GM12878 (cell line): ENCODE measurements at regions not wholly inside any gene's neighbourhood (a gene's known extent, or its start where the extent isn't known, plus 50 kb on each side); places are given as distances from the start of the nearest gene placed in this dataset.

Source experiments
- ATF3 ChIP-seq: IDR thresholded peaks from 2 replicates; pipeline ENCODE4 v1.6.1; 2011; ENCODE audit warnings: low read depth, mild to moderate bottlenecking, low read length, moderate library complexity, borderline replicate concordance; ENCODE audit errors: extremely low read depth
- CTCF ChIP-seq, 3 experiments: IDR thresholded peaks in 2 of 3; conservative IDR thresholded peaks in 1 of 3; 2 replicates each; pipeline ENCODE4 v1.5.1; 2011; ENCODE audit warnings: low read depth in 3 of 3, low read length in 3 of 3, mild to moderate bottlenecking in 3 of 3, control low read depth in 2 of 3, moderate library complexity in 2 of 3, inconsistent platforms in 1 of 3, mixed read lengths in 1 of 3; ENCODE audit not compliant: control insufficient read depth in 2 of 3, insufficient read depth in 1 of 3; ENCODE audit errors: extremely low read depth in 1 of 3
- POLR2A ChIP-seq: IDR thresholded peaks from 2 replicates; pipeline ENCODE4 v1.6.1; 2011; ENCODE audit warnings: low read depth, mild to moderate bottlenecking, low read length
- POU2F2 ChIP-seq: IDR thresholded peaks from 3 replicates; pipeline ENCODE4 v1.6.1; 2011; ENCODE audit warnings: low read depth, mild to moderate bottlenecking, low read length, borderline replicate concordance
- PRDM15 ChIP-seq: fragments of 450-650 bp; formaldehyde crosslinking; IDR thresholded peaks from 2 replicates; pipeline ENCODE4 v1.4.0; 2020; ENCODE audit warnings: mild to moderate bottlenecking, moderate library complexity
- REST ChIP-seq: IDR thresholded peaks from 2 replicates; pipeline ENCODE4 v1.6.1; 2012; ENCODE audit warnings: mild to moderate bottlenecking, low read depth, low read length
- SPI1 ChIP-seq: IDR thresholded peaks from 2 replicates; pipeline ENCODE4 v1.6.1; 2011; ENCODE audit warnings: low read depth, mild to moderate bottlenecking, low read length, moderate library complexity, borderline replicate concordance; ENCODE audit not compliant: insufficient read depth
- YY1 ChIP-seq: IDR thresholded peaks from 2 replicates; pipeline ENCODE4 v1.6.1; 2011; ENCODE audit warnings: low read depth, mild to moderate bottlenecking, low read length
- ZNF592 ChIP-seq: fragments of 450-650 bp; IDR thresholded peaks from 2 replicates; pipeline ENCODE4 v1.6.1; 2017; ENCODE audit warnings: mild to moderate bottlenecking, moderate library complexity

- TF ChIP-seq POLR2A (no peak), PRDM15 (no peak), SPI1 (no peak), ZNF592 (no peak), REST (no peak), CTCF (IDR thresholded peaks at IDR 0.05 in 2 of 3, conservative IDR thresholded peaks at IDR 0.05 in 1 of 3; ENCODE audit: control insufficient read depth in 2 of 3, extremely low read depth in 1 of 3, insufficient read depth in 1 of 3, low read depth in 3 of 3, low read length in 3 of 3) (no peak), YY1 (no peak), ATF3 (no peak), POU2F2 (no peak)
Observed at GRCh38 chrX:79287724-79288123, 79.4 kb downstream of the ITM2A start.
